Omental fat pad (tissue), 3 donors: ENCODE measurements at regions not wholly inside any gene's neighbourhood (a gene's known extent, or its start where the extent isn't known, plus 50 kb on each side); places are given as distances from the start of the nearest gene placed in this dataset.

Experiments used
- ATAC-seq: fragments of 150-250 bp; one replicate; pipeline ENCODE4 v1.9.1; 2016; ENCODE audit warnings: mild to moderate bottlenecking, moderate library complexity; ENCODE audit not compliant: low FRiP score
- DNase-seq: peaks from one replicate; pipeline ENCODE4 v3.0.0-alpha.2; 2019; ENCODE audit warnings: low spot score
- CTCF ChIP-seq, 3 donors: fragments of 450-650 bp; IDR thresholded peaks; one replicate each; pipeline ENCODE4 v1.5.1; 2016 to 2017; ENCODE audit warnings: antibody characterized with exemption in 3 of 3, mild to moderate bottlenecking in 3 of 3, moderate library complexity in 2 of 3

- DNase-seq (no peak), ATAC-seq (no peak)
- no peak for TF ChIP-seq CTCF (IDR thresholded peaks at IDR 0.05)
These were observed 235.1 kb downstream of the BUD13 start for GRCh38 chr11:116537709-116538108.

GRCh38 chr11:116537121-116537520 is 235.7 kb downstream of the BUD13 start:
- ATAC-seq (no peak), DNase-seq (no peak)
- TF ChIP-seq CTCF (IDR thresholded peaks at IDR 0.05), result no peak

- no peak for ATAC-seq
- no peak for DNase-seq
- TF ChIP-seq CTCF (IDR thresholded peaks at IDR 0.05), result no peak
These were observed 236.4 kb downstream of the BUD13 start for GRCh38 chr11:116536416-116536815.

GRCh38 chr11:116535994-116536393 is 236.8 kb downstream of the BUD13 start:
- ATAC-seq, result no peak
- no peak for DNase-seq
- TF ChIP-seq CTCF (IDR thresholded peaks at IDR 0.05), result no peak

- no peak for ATAC-seq
- no peak for TF ChIP-seq CTCF (IDR thresholded peaks at IDR 0.05)
These were observed 237.7 kb downstream of the BUD13 start for GRCh38 chr11:116535120-116535519.

GRCh38 chr11:116534270-116534975 is 238.4 kb downstream of the BUD13 start:
- ATAC-seq (no peak), DNase-seq (no peak)
- no peak for TF ChIP-seq CTCF (IDR thresholded peaks at IDR 0.05)

More at GRCh38 chr11:116535120-116535519, 237.7 kb downstream of the BUD13 start:
- DNase-seq, result no peak

GRCh38 chr11:116533186-116533825 is 239.5 kb downstream of the BUD13 start:
- no peak for TF ChIP-seq CTCF (IDR thresholded peaks at IDR 0.05)
- ATAC-seq, result no peak
- no peak for DNase-seq
